CD4-positive, alpha-beta T cell (primary cell): ENCODE measurements at regions not wholly inside any gene's neighbourhood (a gene's known extent, or its start where the extent isn't known, plus 50 kb on each side); places are given as distances from the start of the nearest gene placed in this dataset.

ENCODE experiments used
- ATAC-seq: fragments of 200-7000 bp; cut with Tn5 transposase; one replicate; pipeline ENCODE4 v1.10.0; 2022; ENCODE audit warnings: mild to moderate bottlenecking; ENCODE audit not compliant: poor library complexity
- CTCF ChIA-PET: fragments of 350-600 bp; sonication (Branson Sonifier 250); formaldehyde crosslinking; loops from one replicate; lab custom pipeline; 2021; ENCODE audit warnings: antibody characterized with exemption, inconsistent platforms; lab: Charles Lee
- POLR2A ChIA-PET: fragments of 350-600 bp; sonication (Branson Sonifier 250); formaldehyde crosslinking; loops from one replicate; lab custom pipeline; 2021; ENCODE audit warnings: antibody characterized with exemption, inconsistent platforms; lab: Charles Lee
- DNase-seq, 14 experiments: peaks; one replicate each; pipeline ENCODE4 v3.0.0-alpha.2; 2013 to 2020; ENCODE audit warnings: mixed read lengths in 2 of 14
- H3K27ac ChIP-seq, 2 donors: one replicate each; pipeline versions ENCODE4 v1.5.1 to v1.7.0; 2013; ENCODE audit warnings: low read length in 2 of 2, low read depth in 1 of 2, mild to moderate bottlenecking in 1 of 2
- H3K27me3 ChIP-seq, 2 experiments: 1 replicate in 1 of 2; 2 replicates in 1 of 2; pipeline versions ENCODE4 v1.6.1 to v1.7.0; 2013; ENCODE audit warnings: low read length in 2 of 2, control low read depth in 1 of 2, mild to moderate bottlenecking in 1 of 2, moderate library complexity in 1 of 2; ENCODE audit not compliant: insufficient read depth in 2 of 2, control insufficient read depth in 1 of 2
- H3K36me3 ChIP-seq: one replicate; pipeline ENCODE4 v1.6.1; 2013; ENCODE audit warnings: low read length, control low read depth; ENCODE audit not compliant: insufficient read depth
- H3K4me1 ChIP-seq: one replicate; pipeline ENCODE4 v1.6.1; 2013; ENCODE audit warnings: low read length, control low read depth; ENCODE audit not compliant: insufficient read depth
- H3K4me3 ChIP-seq: one replicate; pipeline ENCODE4 v1.5.1; 2013; ENCODE audit warnings: mild to moderate bottlenecking, low read length, moderate library complexity
- H3K9me3 ChIP-seq, 2 experiments: 1 replicate in 1 of 2; 2 replicates in 1 of 2; pipeline versions ENCODE4 v1.6.1 to v1.7.0; 2013; ENCODE audit warnings: low read length in 2 of 2, mild to moderate bottlenecking in 2 of 2, control low read depth in 1 of 2, moderate library complexity in 1 of 2; ENCODE audit not compliant: control insufficient read depth in 1 of 2, insufficient read depth in 1 of 2
- H3K27ac Mint-ChIP-seq: one replicate; pipeline ENCODE4 v1.8.0; 2020; ENCODE audit warnings: mixed read lengths
- H3K27me3 Mint-ChIP-seq: one replicate; pipeline ENCODE4 v1.8.0; 2021; ENCODE audit warnings: mixed read lengths
- H3K36me3 Mint-ChIP-seq: one replicate; pipeline ENCODE4 v1.8.0; 2021; ENCODE audit warnings: low read depth, mixed read lengths
- H3K4me1 Mint-ChIP-seq: one replicate; pipeline ENCODE4 v1.8.0; 2021; ENCODE audit warnings: low read depth, mixed read lengths
- H3K4me3 Mint-ChIP-seq: one replicate; pipeline ENCODE4 v1.8.0; 2020; ENCODE audit warnings: mild to moderate bottlenecking, mixed read lengths
- H3K9me3 Mint-ChIP-seq: one replicate; pipeline ENCODE4 v1.8.0; 2020; ENCODE audit warnings: mixed read lengths
- CTCF ChIP-seq: fragments of 200-600 bp; IDR thresholded peaks from one replicate; pipeline ENCODE4 v1.8.0; 2022; ENCODE audit warnings: antibody characterized with exemption, mild to moderate bottlenecking
- intact Hi-C, 2 experiments: fragments of 100-400 bp; cut with DNase I in 1 of 2; cut with micrococcal nuclease in 1 of 2; formaldehyde crosslinking; loops; one replicate each; pipeline versions ENCODE4 v1.15.1 to v1.9.0; 2023 to 2025; cut with DNase I, micrococcal nuclease

GRCh38 chr7:22909917-22910316, 87.3 kb upstream of the TOMM7 start:
- Histone ChIP-seq H3K4me1 (no peaks in the 10 kb centered on the region), H3K36me3 (no peaks in the 10 kb centered on the region), H3K27me3 (no peaks in the 10 kb centered on the region), H3K9me3 (peaks cover 0 to 4% of the 10 kb centered on the region in 2 experiments), H3K4me3 (no peak overlapping the region), H3K27ac (no peak overlapping the region)
- ATAC-seq: no peak
- peaks cover 4% of the 10 kb centered on the region for H3K9me3 Mint-ChIP-seq
- intact Hi-C loops: no loop called here
- ChIA-PET POLR2A (no interaction called here), CTCF (no interaction called here)
- TF ChIP-seq CTCF: no peak
- H3K4me3 Mint-ChIP-seq: no peak overlapping the region
- no peak for DNase-seq
- no peaks in the 10 kb centered on the region for H3K4me1 Mint-ChIP-seq
- no peak overlapping the region for H3K27ac Mint-ChIP-seq
- no peaks in the 10 kb centered on the region for H3K36me3 Mint-ChIP-seq
- no peaks in the 10 kb centered on the region for H3K27me3 Mint-ChIP-seq

- CTCF ChIA-PET: no interaction called here
- H3K27ac Mint-ChIP-seq: no peak overlapping the region
- no peak for ATAC-seq
- POLR2A ChIA-PET: no interaction called here
- H3K27me3 Mint-ChIP-seq: no peaks in the 10 kb centered on the region
- no peaks in the 10 kb centered on the region for H3K4me1 Mint-ChIP-seq
- Histone ChIP-seq H3K36me3 (no peaks in the 10 kb centered on the region), H3K27ac (no peak overlapping the region), H3K4me3 (no peak overlapping the region), H3K27me3 (no peaks in the 10 kb centered on the region), H3K9me3 (no peaks in the 10 kb centered on the region), H3K4me1 (no peaks in the 10 kb centered on the region)
- no peaks in the 10 kb centered on the region for H3K9me3 Mint-ChIP-seq
- no peak for DNase-seq
- intact Hi-C loops: no loop called here
- H3K4me3 Mint-ChIP-seq: no peak overlapping the region
- no peaks in the 10 kb centered on the region for H3K36me3 Mint-ChIP-seq
- no peak for TF ChIP-seq CTCF
Observed at GRCh38 chr7:22907805-22908204, 85.2 kb upstream of the TOMM7 start.

- no peak overlapping the region for H3K4me3 Mint-ChIP-seq
- POLR2A ChIA-PET: interaction anchor here (1.3 kb wide), 1 partner anchor 15 kb away, joined by 4 read pairs; no protein-coding TSS in a partner anchor
- H3K36me3 ChIP-seq: no peaks in the 10 kb centered on the region
- H3K36me3 Mint-ChIP-seq: no peaks in the 10 kb centered on the region
- no peak overlapping the region for H3K4me3 ChIP-seq
- ATAC-seq (no peak), DNase-seq (no peak)
- no peaks in the 10 kb centered on the region for H3K4me1 ChIP-seq
- TF ChIP-seq CTCF: no peak
- H3K9me3 Mint-ChIP-seq: no peaks in the 10 kb centered on the region
- H3K27ac ChIP-seq: no peak overlapping the region
- H3K27me3 ChIP-seq: no peaks in the 10 kb centered on the region
- H3K27ac Mint-ChIP-seq: no peak overlapping the region
- no peaks in the 10 kb centered on the region for H3K9me3 ChIP-seq
- CTCF ChIA-PET: no interaction called here
- peaks cover 10% of the 10 kb centered on the region for H3K27me3 Mint-ChIP-seq
- H3K4me1 Mint-ChIP-seq: no peaks in the 10 kb centered on the region
- intact Hi-C loops: no loop called here
Observed at GRCh38 chr7:22900784-22901183, 78.1 kb upstream of the TOMM7 start.
